NT2/D1 (cell line): ENCODE measurements at regions not wholly inside any gene's neighbourhood (a gene's known extent, or its start where the extent isn't known, plus 50 kb on each side); places are given as distances from the start of the nearest gene placed in this dataset.

Source experiments
- SUZ12 ChIP-seq: IDR thresholded peaks from 2 replicates; pipeline ENCODE4 v1.6.1; 2011; ENCODE audit not compliant: insufficient read length, insufficient read depth; ENCODE audit errors: extremely low read depth
- YY1 ChIP-seq: IDR thresholded peaks from 2 replicates; pipeline ENCODE4 v1.6.1; 2011; ENCODE audit not compliant: insufficient read length, insufficient read depth
- ZNF274 ChIP-seq: IDR thresholded peaks from 2 replicates; pipeline ENCODE4 v1.6.1; 2011; ENCODE audit warnings: mild to moderate bottlenecking, low read depth, low read length

GRCh38 chr4:116110713-116111112 is 974.7 kb downstream of the TRAM1L1 start:
- TF ChIP-seq YY1, result no peak
- TF ChIP-seq ZNF274, result no peak
- TF ChIP-seq SUZ12, result no peak
